MM.1S (cell line): ENCODE measurements at regions not wholly inside any gene's neighbourhood (a gene's known extent, or its start where the extent isn't known, plus 50 kb on each side); places are given as distances from the start of the nearest gene placed in this dataset.

ENCODE experiments used
- DNase-seq: peaks from one replicate; pipeline ENCODE4 v3.0.0-alpha.2; 2015
- H2AFZ ChIP-seq: fragments of 300-600 bp; sonication (generic); 2 replicates; pipeline ENCODE4 v1.6.0; 2016; ENCODE audit warnings: antibody characterized with exemption, low read length
- H3F3A ChIP-seq: fragments of 300-600 bp; sonication (generic); 2 replicates; pipeline ENCODE4 v1.6.1; 2016; ENCODE audit warnings: mild to moderate bottlenecking, antibody characterized with exemption, low read length, moderate library complexity, mixed read lengths; ENCODE audit not compliant: insufficient read depth
- H3K27ac ChIP-seq: fragments of 300-600 bp; sonication (generic); 2 replicates; pipeline ENCODE4 v1.5.1; 2016; ENCODE audit warnings: mild to moderate bottlenecking, low read length
- H3K27me3 ChIP-seq: fragments of 300-600 bp; sonication (generic); replicated peaks from 2 replicates; pipeline ENCODE4 v1.6.0; 2016; ENCODE audit warnings: low read length; ENCODE audit not compliant: insufficient read depth
- H3K36me3 ChIP-seq: fragments of 300-600 bp; sonication (generic); replicated peaks from 2 replicates; pipeline ENCODE4 v1.6.1; 2016; ENCODE audit warnings: mild to moderate bottlenecking, low read length, mixed read lengths; ENCODE audit not compliant: insufficient read depth
- H3K4me1 ChIP-seq: fragments of 300-600 bp; sonication (generic); 2 replicates; pipeline ENCODE4 v1.6.1; 2016; ENCODE audit warnings: low read length, mixed read lengths
- H3K4me2 ChIP-seq: fragments of 300-600 bp; sonication (generic); 2 replicates; pipeline ENCODE4 v1.6.0; 2016; ENCODE audit warnings: low read depth, low read length
- H3K4me3 ChIP-seq: fragments of 300-600 bp; sonication (generic); 2 replicates; pipeline ENCODE4 v1.5.1; 2016; ENCODE audit warnings: low read length, mixed read lengths
- H3K79me2 ChIP-seq: fragments of 300-600 bp; sonication (generic); 2 replicates; pipeline ENCODE4 v1.6.1; 2016; ENCODE audit warnings: mixed run types, low read length, mixed read lengths
- H3K9ac ChIP-seq: fragments of 300-600 bp; sonication (generic); 2 replicates; pipeline ENCODE4 v1.6.1; 2016; ENCODE audit warnings: low read length, mixed read lengths
- H3K9me2 ChIP-seq: fragments of 300-600 bp; sonication (generic); replicated peaks from 2 replicates; pipeline ENCODE4 v1.6.1; 2016; ENCODE audit warnings: mild to moderate bottlenecking, low read length, mixed read lengths; ENCODE audit not compliant: insufficient read depth
- H3K9me3 ChIP-seq: fragments of 300-600 bp; sonication (generic); replicated peaks from 2 replicates; pipeline ENCODE4 v1.6.1; 2016; ENCODE audit warnings: mild to moderate bottlenecking, low read length, mixed read lengths; ENCODE audit not compliant: insufficient read depth
- H4K20me1 ChIP-seq: fragments of 300-600 bp; sonication (generic); 2 replicates; pipeline ENCODE4 v1.6.1; 2016; ENCODE audit warnings: mild to moderate bottlenecking, low read length, moderate library complexity, mixed read lengths; ENCODE audit not compliant: insufficient read depth
- EZH2 ChIP-seq: fragments of 300-600 bp; sonication (generic); optimal IDR thresholded peaks from 2 replicates; pipeline ENCODE3; 2017; ENCODE audit warnings: low read depth, mild to moderate bottlenecking, antibody characterized with exemption, low read length, mixed read lengths
- EZH2phosphoT487 ChIP-seq: fragments of 300-600 bp; sonication (generic); IDR thresholded peaks from 2 replicates; pipeline ENCODE4 v1.6.1; 2018; ENCODE audit warnings: antibody characterized with exemption, low read length
- TF ChIP-seq, protein P1 (sequence below): fragments of 300-600 bp; sonication (generic); IDR thresholded peaks from 2 replicates; pipeline ENCODE4 v1.5.1; 2016; ENCODE audit warnings: antibody characterized with exemption, low read length, mixed read lengths

DNA sequence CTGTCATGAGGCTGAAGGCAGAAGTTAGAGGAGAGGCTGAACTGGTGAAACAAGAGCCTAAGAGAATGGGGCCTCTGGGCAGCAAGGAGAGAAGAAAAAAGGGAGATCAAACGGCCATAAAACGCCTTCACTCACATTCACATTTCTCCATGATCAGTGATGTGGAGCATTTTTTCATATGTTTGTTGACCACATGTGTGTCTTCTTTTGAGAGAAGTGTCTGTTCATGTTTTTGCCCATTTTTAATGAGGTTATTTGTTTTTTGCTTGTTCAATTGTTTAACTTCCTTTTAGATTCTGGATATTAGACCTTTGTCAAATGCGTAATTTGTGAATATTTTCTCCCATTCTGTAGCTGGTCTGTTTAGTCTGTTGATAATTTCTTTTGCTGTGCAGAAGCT is 155.0 kb downstream of the TMEM26 start:
- no peak for DNase-seq
- no peak overlapping the region for H2AFZ ChIP-seq
- H3F3A ChIP-seq: no peaks in the 10 kb centered on the region

DNA sequence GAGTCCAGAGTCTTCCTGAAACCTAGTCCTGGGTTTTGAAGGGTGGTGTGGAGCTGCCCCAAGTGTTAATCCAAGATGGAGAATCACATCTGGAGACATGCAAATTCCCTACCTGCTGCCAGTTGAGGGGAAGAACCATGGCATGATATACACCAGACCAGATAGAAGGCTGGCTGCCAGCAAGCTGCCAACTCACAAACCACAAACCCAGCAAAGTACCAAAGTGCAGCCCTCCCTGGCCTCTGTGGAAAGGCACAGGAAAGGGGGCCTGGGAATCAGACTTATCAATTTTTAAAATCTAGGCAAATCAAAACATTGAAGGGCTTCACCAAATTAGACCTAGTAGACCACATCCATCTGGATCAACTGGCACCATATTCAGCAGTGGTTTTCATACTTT is 157.0 kb downstream of the TMEM26 start:
- H3K9me3 ChIP-seq: no peaks in the 10 kb centered on the region
- no peaks in the 10 kb centered on the region for H3K27me3 ChIP-seq
- no peaks in the 10 kb centered on the region for H3K36me3 ChIP-seq
- H3F3A ChIP-seq: no peaks in the 10 kb centered on the region
- no peaks in the 10 kb centered on the region for H3K4me1 ChIP-seq
- H3K9me2 ChIP-seq: no peaks in the 10 kb centered on the region
- no peak overlapping the region for H3K4me2 ChIP-seq
- no peak overlapping the region for H2AFZ ChIP-seq
- TF ChIP-seq, protein P1, sequence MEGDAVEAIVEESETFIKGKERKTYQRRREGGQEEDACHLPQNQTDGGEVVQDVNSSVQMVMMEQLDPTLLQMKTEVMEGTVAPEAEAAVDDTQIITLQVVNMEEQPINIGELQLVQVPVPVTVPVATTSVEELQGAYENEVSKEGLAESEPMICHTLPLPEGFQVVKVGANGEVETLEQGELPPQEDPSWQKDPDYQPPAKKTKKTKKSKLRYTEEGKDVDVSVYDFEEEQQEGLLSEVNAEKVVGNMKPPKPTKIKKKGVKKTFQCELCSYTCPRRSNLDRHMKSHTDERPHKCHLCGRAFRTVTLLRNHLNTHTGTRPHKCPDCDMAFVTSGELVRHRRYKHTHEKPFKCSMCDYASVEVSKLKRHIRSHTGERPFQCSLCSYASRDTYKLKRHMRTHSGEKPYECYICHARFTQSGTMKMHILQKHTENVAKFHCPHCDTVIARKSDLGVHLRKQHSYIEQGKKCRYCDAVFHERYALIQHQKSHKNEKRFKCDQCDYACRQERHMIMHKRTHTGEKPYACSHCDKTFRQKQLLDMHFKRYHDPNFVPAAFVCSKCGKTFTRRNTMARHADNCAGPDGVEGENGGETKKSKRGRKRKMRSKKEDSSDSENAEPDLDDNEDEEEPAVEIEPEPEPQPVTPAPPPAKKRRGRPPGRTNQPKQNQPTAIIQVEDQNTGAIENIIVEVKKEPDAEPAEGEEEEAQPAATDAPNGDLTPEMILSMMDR: no peak
- TF ChIP-seq EZH2phosphoT487 (no peak), EZH2 (no peak)
- no peak overlapping the region for H3K27ac ChIP-seq
- no peak overlapping the region for H3K9ac ChIP-seq
- no peak for DNase-seq
- H3K4me3 ChIP-seq: no peak overlapping the region
- no peaks in the 10 kb centered on the region for H3K79me2 ChIP-seq
- no peaks in the 10 kb centered on the region for H4K20me1 ChIP-seq

More for the DNA sequence above, 155.0 kb downstream of the TMEM26 start:
- H3K36me3 ChIP-seq: no peaks in the 10 kb centered on the region
- no peaks in the 10 kb centered on the region for H3K79me2 ChIP-seq
- H3K4me3 ChIP-seq: no peak overlapping the region
- H4K20me1 ChIP-seq: no peaks in the 10 kb centered on the region
- no peaks in the 10 kb centered on the region for H3K27me3 ChIP-seq
- H3K27ac ChIP-seq: no peak overlapping the region
- H3K9me2 ChIP-seq: no peaks in the 10 kb centered on the region
- no peak overlapping the region for H3K9ac ChIP-seq
- H3K4me2 ChIP-seq: no peak overlapping the region
- H3K4me1 ChIP-seq: no peaks in the 10 kb centered on the region
- H3K9me3 ChIP-seq: no peaks in the 10 kb centered on the region
- no peak for TF ChIP-seq EZH2phosphoT487
- no peak for TF ChIP-seq EZH2
- TF ChIP-seq, protein P1: no peak

DNA sequence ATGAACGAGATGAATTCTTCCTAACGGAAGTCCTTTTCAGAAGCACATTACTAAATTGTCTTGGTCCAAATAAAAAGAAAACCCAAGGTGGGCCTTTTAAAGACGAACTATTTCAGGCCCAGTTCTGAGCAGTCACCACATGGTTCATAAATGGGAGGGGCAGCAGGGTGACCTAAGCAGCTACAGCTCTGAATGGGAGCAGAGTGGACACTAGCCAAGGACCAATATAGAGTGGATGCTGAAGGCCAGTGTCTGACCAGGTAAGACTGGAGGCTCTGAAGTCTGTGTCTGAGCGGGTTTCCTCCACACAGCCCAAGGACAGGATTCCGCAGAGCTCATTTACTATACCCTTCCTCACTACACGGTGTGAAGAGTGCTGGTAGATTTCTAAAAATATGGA is 159.1 kb downstream of the TMEM26 start:
- no peak overlapping the region for H3K9ac ChIP-seq
- no peaks in the 10 kb centered on the region for H3K9me3 ChIP-seq
- H3K36me3 ChIP-seq: no peaks in the 10 kb centered on the region
- no peaks in the 10 kb centered on the region for H4K20me1 ChIP-seq
- H3K27ac ChIP-seq: no peak overlapping the region
- no peaks in the 10 kb centered on the region for H3K4me1 ChIP-seq
- H2AFZ ChIP-seq: no peak overlapping the region
- TF ChIP-seq EZH2phosphoT487 (no peak), EZH2 (no peak)
- TF ChIP-seq, protein P1: no peak
- H3K27me3 ChIP-seq: no peaks in the 10 kb centered on the region
- H3K79me2 ChIP-seq: no peaks in the 10 kb centered on the region
- H3F3A ChIP-seq: no peaks in the 10 kb centered on the region
- DNase-seq: no peak
- no peaks in the 10 kb centered on the region for H3K9me2 ChIP-seq
- H3K4me2 ChIP-seq: no peak overlapping the region
- no peak overlapping the region for H3K4me3 ChIP-seq

DNA sequence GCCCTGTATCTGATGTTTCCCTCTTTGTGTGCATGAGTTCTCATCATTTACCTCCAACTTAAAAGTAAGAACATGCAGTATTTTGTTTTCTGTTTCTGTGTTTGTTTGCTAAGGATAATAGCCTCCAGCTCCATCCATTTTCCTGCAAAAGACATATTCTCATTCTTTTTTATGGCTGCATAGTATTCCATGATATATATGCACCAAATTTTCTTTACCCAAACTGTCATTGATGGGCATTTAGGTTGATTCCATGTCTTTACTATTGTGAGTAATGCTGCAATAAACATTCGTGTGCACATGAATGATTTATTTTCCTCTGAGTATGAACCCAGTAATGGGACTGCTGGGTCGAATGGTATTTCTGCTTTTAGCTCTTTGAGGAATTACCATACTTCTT is 163.4 kb downstream of the TMEM26 start:
- no peaks in the 10 kb centered on the region for H3K9me2 ChIP-seq

More for the DNA sequence above, 163.4 kb downstream of the TMEM26 start:
- Histone ChIP-seq H2AFZ (no peak overlapping the region), H3K79me2 (no peaks in the 10 kb centered on the region), H3K4me2 (no peak overlapping the region), H4K20me1 (no peaks in the 10 kb centered on the region), H3K36me3 (no peaks in the 10 kb centered on the region), H3K4me1 (peaks cover 24% of the 10 kb centered on the region), H3K27ac (no peak overlapping the region), H3K9ac (no peak overlapping the region), H3F3A (peaks cover 14% of the 10 kb centered on the region; the same call in 1 of the 2 replicates), H3K9me3 (no peaks in the 10 kb centered on the region), H3K4me3 (no peak overlapping the region), H3K27me3 (no peaks in the 10 kb centered on the region)
- no peak for DNase-seq
- TF ChIP-seq EZH2phosphoT487 (no peak), EZH2 (no peak)
- TF ChIP-seq, protein P1: no peak
